HG03039 (cell line): ENCODE measurements at regions not wholly inside any gene's neighbourhood (a gene's known extent, or its start where the extent isn't known, plus 50 kb on each side); places are given as distances from the start of the nearest gene placed in this dataset.

ENCODE experiments used
- ATAC-seq: cut with Tn5 transposase; IDR thresholded peaks from one replicate; pipeline ENCODE4 v1.9.1; 2021; ENCODE audit warnings: mild to moderate bottlenecking, moderate library complexity; ENCODE audit not compliant: unreplicated experiment

- no peak for ATAC-seq
Observed at GRCh38 chr1:168782559-168783116, 53.6 kb upstream of the DPT start.

GRCh38 chr1:168783458-168784210, 54.6 kb upstream of the DPT start:
- ATAC-seq, result no peak

- ATAC-seq, result no peak
Observed at GRCh38 chr1:168786476-168787330, 57.7 kb upstream of the DPT start.

- ATAC-seq, result no peak
Observed at GRCh38 chr1:168788258-168788657, 59.3 kb upstream of the DPT start.

- ATAC-seq, result no peak
Observed at GRCh38 chr1:168789501-168789900, 60.5 kb upstream of the DPT start.

- ATAC-seq, result no peak
Observed at GRCh38 chr1:168792142-168792541, 63.1 kb upstream of the DPT start.

GRCh38 chr1:168792592-168793125, 63.7 kb upstream of the DPT start:
- ATAC-seq, result no peak

- ATAC-seq, result no peak
Observed at GRCh38 chr1:168794057-168794456, 65.1 kb upstream of the DPT start.

- ATAC-seq, result no peak
Observed at GRCh38 chr1:168795681-168796080, 66.7 kb upstream of the DPT start.

GRCh38 chr1:168799927-168800605, 71.1 kb upstream of the DPT start:
- ATAC-seq, result no peak

GRCh38 chr1:168801032-168801745, 72.2 kb upstream of the DPT start:
- no peak for ATAC-seq

- ATAC-seq, result no peak
Observed at GRCh38 chr1:168803806-168804510, 75.0 kb upstream of the DPT start.

- ATAC-seq, result no peak
Observed at GRCh38 chr1:168806952-168807351, 77.9 kb upstream of the DPT start.

GRCh38 chr1:168811176-168811575, 82.2 kb upstream of the DPT start:
- no peak for ATAC-seq

- ATAC-seq, result no peak
Observed at GRCh38 chr1:168819668-168820067, 90.7 kb upstream of the DPT start.

GRCh38 chr1:168821434-168821833, 92.4 kb upstream of the DPT start:
- ATAC-seq, result no peak

GRCh38 chr1:168822911-168823310, 93.9 kb upstream of the DPT start:
- no peak for ATAC-seq

GRCh38 chr1:168823988-168824387, 95.0 kb upstream of the DPT start:
- no peak for ATAC-seq

GRCh38 chr1:168824418-168825065, 95.5 kb upstream of the DPT start:
- ATAC-seq, result no peak
